ENCODE measurements at regions not wholly inside any gene's neighbourhood (a gene's known extent, or its start where the extent isn't known, plus 50 kb on each side); places are given as distances from the start of the nearest gene placed in this dataset.

DNA sequence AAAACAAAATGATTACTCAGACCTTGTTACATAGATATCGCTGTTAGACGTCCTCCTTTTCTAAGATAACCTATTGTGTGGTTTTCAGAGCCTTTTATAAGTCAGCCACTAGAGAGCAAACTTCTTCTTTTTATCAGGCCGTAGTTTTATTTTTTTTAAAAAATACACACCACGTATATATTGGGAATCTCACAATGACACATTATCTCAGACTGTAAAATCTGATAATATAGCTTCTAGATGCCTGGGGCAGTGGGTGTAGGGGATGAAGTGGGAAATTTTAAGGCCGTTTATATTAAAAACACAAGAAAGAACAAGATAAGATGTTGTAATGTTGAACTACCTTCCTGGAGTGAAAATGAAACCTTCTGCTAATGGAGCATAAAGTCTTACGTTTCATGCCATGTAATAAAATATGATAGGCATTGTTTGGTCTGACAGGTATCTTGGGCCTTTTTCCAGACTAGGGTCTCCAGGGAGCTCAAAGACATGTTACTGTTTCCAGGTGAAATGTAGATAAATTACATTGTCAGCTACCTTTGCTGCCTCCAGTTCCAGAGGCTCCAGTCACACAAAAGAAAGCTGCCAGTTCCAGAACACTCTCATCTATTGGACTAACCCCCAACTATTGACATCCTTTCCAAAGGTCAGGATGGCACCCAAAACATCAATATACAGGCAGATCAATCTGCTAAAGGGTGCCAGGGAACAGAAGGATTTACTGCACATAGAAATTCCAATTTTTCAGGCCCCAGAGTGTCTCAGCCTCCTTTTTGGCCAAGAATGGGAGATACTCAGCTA is 130.2 kb upstream of the AKIRIN2 start:
- ChIA-PET CTCF (interaction anchor here (0.8 to 3.3 kb wide), 35 partner anchors 8 to 1040 kb away, joined by 3 to 22 read pairs (median 5); partner anchors contain the start of gene AKIRIN2), POLR2A (no interaction called here)
- TF ChIP-seq CTCF (IDR thresholded peaks at IDR 0.05; ENCODE audit: control extremely low read depth, extremely low read depth, low read depth, missing control alignments) = peak; percentile 46
- peak; percentile 40 for DNase-seq (ENCODE audit: extremely low spot score)

- DNase-seq (ENCODE audit: extremely low spot score) = no peak
- POLR2A ChIA-PET = interaction anchor here (0.7 kb wide), 1 partner anchor 52 kb away, joined by 3 read pairs; no protein-coding TSS in a partner anchor
- CTCF ChIA-PET = interaction anchor here (0.8 to 3.3 kb wide), 18 partner anchors 9 to 407 kb away, joined by 3 to 22 read pairs (median 6); no protein-coding TSS in a partner anchor
- TF ChIP-seq CTCF (IDR thresholded peaks at IDR 0.05; ENCODE audit: control extremely low read depth, extremely low read depth, low read depth, missing control alignments) = no peak
Observed at GRCh38 chr6:87830907-87831306, 128.9 kb upstream of the AKIRIN2 start.

DNA sequence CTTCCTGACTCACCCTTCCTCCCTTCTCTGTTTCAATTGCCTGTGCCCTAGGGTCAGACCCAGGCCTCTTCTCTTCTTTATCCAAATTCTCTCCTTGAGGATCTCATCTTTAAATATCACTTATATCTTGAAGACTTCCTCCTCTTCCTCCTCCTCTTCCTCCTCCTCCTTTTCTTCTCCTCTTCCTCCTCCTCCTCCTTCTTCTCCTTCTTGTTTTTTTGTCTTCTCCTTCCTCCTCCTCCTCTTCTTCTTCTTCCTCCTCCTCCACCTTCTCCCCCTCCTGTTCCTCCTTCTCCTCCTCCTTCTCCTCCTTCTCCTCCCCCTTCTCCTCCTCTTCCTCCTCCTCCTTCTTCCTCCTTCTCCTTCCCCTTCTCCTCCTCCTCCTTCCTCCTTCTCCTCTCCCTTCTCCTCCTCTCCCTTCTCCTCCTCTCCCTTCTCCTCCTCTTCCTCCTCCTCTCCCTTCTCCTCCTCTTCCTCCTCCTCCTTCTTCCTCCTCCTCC is 127.6 kb upstream of the AKIRIN2 start:
- ChIA-PET CTCF (no interaction called here), POLR2A (no interaction called here)
- TF ChIP-seq CTCF (IDR thresholded peaks at IDR 0.05; ENCODE audit: control extremely low read depth, extremely low read depth, low read depth, missing control alignments) = no peak
- no peak for DNase-seq (ENCODE audit: extremely low spot score)

DNA sequence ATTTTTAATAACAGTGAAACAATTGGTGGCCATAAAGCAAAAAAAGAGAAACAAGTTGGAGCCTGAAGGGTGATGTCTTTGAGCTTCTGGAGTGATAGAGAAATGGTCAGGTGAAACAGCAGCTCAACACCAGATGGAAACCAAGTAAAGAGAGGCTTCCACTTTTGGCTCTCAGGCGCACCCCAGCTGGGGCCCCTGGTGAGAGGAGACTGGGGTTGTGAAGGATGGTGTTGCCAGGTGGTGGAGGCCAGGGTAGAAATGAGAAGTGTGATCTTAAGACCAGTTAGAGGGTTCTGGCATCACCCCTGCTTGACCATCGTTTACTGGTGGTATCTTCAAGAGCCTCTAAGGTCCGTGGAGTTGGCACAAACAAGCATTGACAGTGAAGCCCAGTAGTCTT is 126.0 kb upstream of the AKIRIN2 start:
- CTCF ChIA-PET = no interaction called here
- no peak for DNase-seq (ENCODE audit: extremely low spot score)
- POLR2A ChIA-PET = no interaction called here
- no peak for TF ChIP-seq CTCF (IDR thresholded peaks at IDR 0.05; ENCODE audit: control extremely low read depth, extremely low read depth, low read depth, missing control alignments)

GRCh38 chr6:87827346-87827745 is 125.3 kb upstream of the AKIRIN2 start:
- ChIA-PET CTCF (no interaction called here), POLR2A (no interaction called here)
- no peak for TF ChIP-seq CTCF (IDR thresholded peaks at IDR 0.05; ENCODE audit: control extremely low read depth, extremely low read depth, low read depth, missing control alignments)
- no peak for DNase-seq (ENCODE audit: extremely low spot score)

GRCh38 chr6:87826424-87826823 is 124.4 kb upstream of the AKIRIN2 start:
- ChIA-PET POLR2A (interaction anchor here (0.6 kb wide), 1 partner anchor 1254 kb away, joined by 4 read pairs; the partner anchor contains the start of gene PNRC1), CTCF (no interaction called here)
- no peak for DNase-seq (ENCODE audit: extremely low spot score)
- no peak for TF ChIP-seq CTCF (IDR thresholded peaks at IDR 0.05; ENCODE audit: control extremely low read depth, extremely low read depth, low read depth, missing control alignments)

Data from GM10248 (cell line).